ENCODE measurements at regions not wholly inside any gene's neighbourhood (a gene's known extent, or its start where the extent isn't known, plus 50 kb on each side); places are given as distances from the start of the nearest gene placed in this dataset.
"Not testable (repeated sequence)": the region's sequence is repeated elsewhere in the genome, so short reads cannot be mapped to it uniquely, and the experiment has no call there.

- 80 to 90% methylated on average over 2 to 4 of the region's 4 CpGs for WGBS, 2 donors (ENCODE audit: low coverage in 1 of 2)
- DNase-seq; H3K4me1 ChIP-seq; in situ Hi-C loops (cut with MboI; ENCODE audit: low pct_ligation_motif_present in 1 of 4, low pct_unique_long_range_greater_than_20kb in 1 of 4, low sequenced_read_pairs in 3 of 4); H3K9me3 ChIP-seq; H3K36me3 ChIP-seq; H3K27me3 ChIP-seq; intact Hi-C loops (cut with DNase I; ENCODE audit: low total_unique reads); H3K4me3 ChIP-seq; H3K27ac ChIP-seq: not testable (repeated sequence)
- TF ChIP-seq, protein P1, sequence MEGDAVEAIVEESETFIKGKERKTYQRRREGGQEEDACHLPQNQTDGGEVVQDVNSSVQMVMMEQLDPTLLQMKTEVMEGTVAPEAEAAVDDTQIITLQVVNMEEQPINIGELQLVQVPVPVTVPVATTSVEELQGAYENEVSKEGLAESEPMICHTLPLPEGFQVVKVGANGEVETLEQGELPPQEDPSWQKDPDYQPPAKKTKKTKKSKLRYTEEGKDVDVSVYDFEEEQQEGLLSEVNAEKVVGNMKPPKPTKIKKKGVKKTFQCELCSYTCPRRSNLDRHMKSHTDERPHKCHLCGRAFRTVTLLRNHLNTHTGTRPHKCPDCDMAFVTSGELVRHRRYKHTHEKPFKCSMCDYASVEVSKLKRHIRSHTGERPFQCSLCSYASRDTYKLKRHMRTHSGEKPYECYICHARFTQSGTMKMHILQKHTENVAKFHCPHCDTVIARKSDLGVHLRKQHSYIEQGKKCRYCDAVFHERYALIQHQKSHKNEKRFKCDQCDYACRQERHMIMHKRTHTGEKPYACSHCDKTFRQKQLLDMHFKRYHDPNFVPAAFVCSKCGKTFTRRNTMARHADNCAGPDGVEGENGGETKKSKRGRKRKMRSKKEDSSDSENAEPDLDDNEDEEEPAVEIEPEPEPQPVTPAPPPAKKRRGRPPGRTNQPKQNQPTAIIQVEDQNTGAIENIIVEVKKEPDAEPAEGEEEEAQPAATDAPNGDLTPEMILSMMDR (IDR thresholded peaks at IDR 0.05): peak in 1 of 5 experiments; percentile 13
Observed at GRCh38 chr6:74594350-74594749, 611.5 kb downstream of the COL12A1 start.

DNA sequence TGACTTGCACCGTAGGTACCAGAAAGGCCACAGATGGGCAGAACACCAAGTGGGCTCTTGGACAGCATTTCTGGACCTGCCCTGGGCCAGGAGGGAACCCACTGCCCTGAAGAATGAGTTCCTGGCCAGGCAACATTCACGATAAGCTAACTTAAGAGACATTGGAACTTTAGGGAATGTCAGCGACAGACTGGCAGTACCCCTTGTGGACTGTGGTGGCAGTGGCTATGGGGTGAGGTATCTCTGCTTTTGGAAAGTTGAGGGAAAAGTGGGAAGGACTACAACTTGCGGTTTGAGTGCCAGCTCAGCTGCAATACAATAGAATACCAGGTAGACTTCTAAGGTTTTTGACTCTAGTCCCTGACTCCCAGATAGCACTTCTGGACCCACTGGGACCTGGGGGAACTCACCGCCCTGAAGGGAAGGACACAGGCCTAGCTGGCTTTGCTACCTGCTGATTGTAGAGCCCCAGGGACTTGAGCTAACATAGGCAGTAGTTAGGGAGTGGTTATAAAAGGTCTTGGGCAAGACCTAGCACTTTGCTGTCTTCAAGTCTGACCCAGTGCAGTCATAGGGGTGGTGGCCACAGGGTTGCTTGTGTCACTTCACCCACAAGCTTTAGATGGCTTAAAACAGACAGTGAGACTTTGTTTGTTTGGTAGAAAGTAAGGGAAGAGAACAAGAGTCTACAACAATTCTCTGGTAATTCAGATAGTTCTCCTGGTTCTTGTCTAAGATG, 617.6 kb downstream of the COL12A1 start:
- H3K4me1 ChIP-seq: peaks cover 0 to 2% (median 0%) of the 10 kb centered on the region in 4 donors
- no peaks in the 10 kb centered on the region for H3K9me3 ChIP-seq
- no peak overlapping the region for H3K27ac ChIP-seq
- TF ChIP-seq POLR2AphosphoS5 (IDR thresholded peaks at IDR 0.05) (no peak), POLR2A (IDR thresholded peaks at IDR 0.05) (no peak), EP300 (IDR thresholded peaks at IDR 0.05; ENCODE audit: low read depth) (no peak)
- TF ChIP-seq, protein P1 (IDR thresholded peaks at IDR 0.05): no peak
- DNase-seq: no peak
- 92% methylated on average over 5 of the region's 5 CpGs; no CpG with 5 or more reads in 1 of the 2 donors for WGBS, 2 donors (ENCODE audit: low coverage in 1 of 2)
- H3K27me3 ChIP-seq: no peaks in the 10 kb centered on the region
- intact Hi-C loops (cut with DNase I; ENCODE audit: low total_unique reads): no loop called here
- in situ Hi-C loops (cut with MboI; ENCODE audit: low pct_ligation_motif_present in 1 of 4, low pct_unique_long_range_greater_than_20kb in 1 of 4, low sequenced_read_pairs in 3 of 4): no loop called here
- H3K4me3 ChIP-seq: no peak overlapping the region
- H3K36me3 ChIP-seq: no peaks in the 10 kb centered on the region

- H3K4me3 ChIP-seq: no peak overlapping the region
- 96% methylated on average over 2 of the region's 2 CpGs; no CpG with 5 or more reads in 1 of the 2 donors for WGBS, 2 donors (ENCODE audit: low coverage in 1 of 2)
Observed at GRCh38 chr6:74587386-74587785, 618.5 kb downstream of the COL12A1 start.

DNA sequence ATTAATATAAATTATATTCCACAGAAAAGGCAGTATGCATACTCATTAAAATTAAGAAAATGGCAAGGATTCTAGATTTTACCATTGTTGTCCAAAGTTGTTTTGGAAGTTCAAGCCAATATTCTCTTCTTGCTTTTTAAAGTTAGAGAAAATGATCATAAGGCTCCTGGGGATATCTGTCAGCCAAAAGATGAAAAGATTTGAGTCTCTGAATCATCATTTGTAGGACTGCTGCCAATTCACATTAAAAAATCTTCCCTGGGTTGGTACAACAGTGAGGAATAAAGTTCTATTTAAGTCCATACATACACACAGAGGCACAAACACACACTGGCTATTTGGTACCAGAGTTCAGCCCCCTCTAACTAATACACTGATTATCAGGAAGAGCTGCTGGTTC, 620.1 kb downstream of the COL12A1 start:
- no peak overlapping the region for H3K27ac ChIP-seq
- H3K36me3 ChIP-seq: no peaks in the 10 kb centered on the region
- no peak for DNase-seq
- no peaks in the 10 kb centered on the region for H3K9me3 ChIP-seq
- in situ Hi-C loops (cut with MboI; ENCODE audit: low pct_ligation_motif_present in 1 of 4, low pct_unique_long_range_greater_than_20kb in 1 of 4, low sequenced_read_pairs in 3 of 4) (no loop called here), intact Hi-C loops (cut with DNase I; ENCODE audit: low total_unique reads) (no loop called here)
- H3K4me3 ChIP-seq: no peak overlapping the region
- H3K27me3 ChIP-seq: no peaks in the 10 kb centered on the region
- peaks cover 0 to 2% (median 0%) of the 10 kb centered on the region in 4 donors for H3K4me1 ChIP-seq
- no peak for TF ChIP-seq EP300 (IDR thresholded peaks at IDR 0.05; ENCODE audit: low read depth)
- TF ChIP-seq, protein P1 (IDR thresholded peaks at IDR 0.05): no peak
- TF ChIP-seq POLR2A (IDR thresholded peaks at IDR 0.05): no peak
- TF ChIP-seq POLR2AphosphoS5 (IDR thresholded peaks at IDR 0.05): no peak

More at GRCh38 chr6:74587386-74587785, 618.5 kb downstream of the COL12A1 start:
- DNase-seq: no peak
- Histone ChIP-seq H3K36me3 (no peaks in the 10 kb centered on the region), H3K4me1 (peaks cover 0 to 2% (median 0%) of the 10 kb centered on the region in 4 donors), H3K9me3 (no peaks in the 10 kb centered on the region), H3K27ac (no peak overlapping the region), H3K27me3 (no peaks in the 10 kb centered on the region)
- intact Hi-C loops (cut with DNase I; ENCODE audit: low total_unique reads) (no loop called here), in situ Hi-C loops (cut with MboI; ENCODE audit: low pct_ligation_motif_present in 1 of 4, low pct_unique_long_range_greater_than_20kb in 1 of 4, low sequenced_read_pairs in 3 of 4) (no loop called here)
- TF ChIP-seq, protein P1 (IDR thresholded peaks at IDR 0.05): no peak
- no peak for TF ChIP-seq EP300 (IDR thresholded peaks at IDR 0.05; ENCODE audit: low read depth)
- no peak for TF ChIP-seq POLR2AphosphoS5 (IDR thresholded peaks at IDR 0.05)
- no peak for TF ChIP-seq POLR2A (IDR thresholded peaks at IDR 0.05)

All from transverse colon (tissue), 4 donors.